Urinary bladder (tissue), 3 donors: ENCODE measurements at regions not wholly inside any gene's neighbourhood (a gene's known extent, or its start where the extent isn't known, plus 50 kb on each side); places are given as distances from the start of the nearest gene placed in this dataset.
"Not testable (repeated sequence)": the region's sequence is repeated elsewhere in the genome, so short reads cannot be mapped to it uniquely, and the experiment has no call there.

ENCODE experiments used
- DNase-seq: peaks from one replicate; pipeline ENCODE4 v3.0.0-alpha.2; 2015; ENCODE audit errors: extremely low spot score
- H3K27ac ChIP-seq: one replicate; pipeline ENCODE4 v1.5.1; 2013; ENCODE audit warnings: low read depth, mild to moderate bottlenecking, moderate library complexity
- H3K36me3 ChIP-seq: one replicate; pipeline ENCODE4 v1.6.1; 2013; ENCODE audit warnings: mild to moderate bottlenecking, moderate library complexity; ENCODE audit not compliant: insufficient read depth
- H3K4me1 ChIP-seq: one replicate; pipeline ENCODE4 v1.6.1; 2013; ENCODE audit warnings: mild to moderate bottlenecking, moderate library complexity; ENCODE audit not compliant: insufficient read depth
- H3K4me3 ChIP-seq: one replicate; pipeline ENCODE4 v1.5.1; 2013; ENCODE audit warnings: low read depth, low read length
- WGBS: extraction: QIAGEN DNeasy Blood & Tissue Kit; methylation state at CpG from one replicate; pipeline ENCODE4 v1.1.7; 2013; 5-methylcytosine and 5-hydroxymethylcytosine counted together
- donor health status: healthy with polysubstance abuse.
- donor health status: healthy.

DNA sequence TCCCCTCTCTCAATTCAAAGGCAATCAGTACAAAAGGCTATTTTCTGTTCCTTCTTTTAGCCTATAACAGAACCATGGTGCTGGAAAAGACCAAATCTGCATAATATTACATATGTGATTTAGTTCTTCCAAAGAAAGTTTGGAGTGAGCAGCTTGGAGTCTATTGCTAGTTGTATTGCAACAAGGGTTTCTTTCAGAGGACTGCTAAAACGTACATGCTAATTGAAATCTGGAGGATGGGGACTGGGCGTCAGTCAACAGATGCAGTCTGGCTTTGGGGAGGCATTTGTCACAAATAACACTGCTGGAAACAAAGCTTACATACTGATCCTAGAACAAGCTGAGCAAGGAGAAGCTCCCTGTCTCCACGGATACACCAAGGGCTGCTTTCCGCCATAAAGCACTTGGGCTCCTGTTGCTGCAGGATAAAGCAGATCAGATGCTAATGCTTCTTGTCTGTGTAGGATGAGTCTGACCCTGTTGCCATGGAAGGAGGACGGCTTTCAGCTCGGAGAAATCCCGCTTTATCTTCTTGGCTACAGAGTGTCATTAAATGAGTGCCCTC, 883.5 kb downstream of the SORCS1 start:
- Histone ChIP-seq H3K4me3 (no peak overlapping the region), H3K4me1 (no peaks in the 10 kb centered on the region), H3K27ac (no peak overlapping the region), H3K36me3 (no peaks in the 10 kb centered on the region)
- DNase-seq: no peak
- 45% methylated on average over 7 of the region's 7 CpGs for WGBS

DNA sequence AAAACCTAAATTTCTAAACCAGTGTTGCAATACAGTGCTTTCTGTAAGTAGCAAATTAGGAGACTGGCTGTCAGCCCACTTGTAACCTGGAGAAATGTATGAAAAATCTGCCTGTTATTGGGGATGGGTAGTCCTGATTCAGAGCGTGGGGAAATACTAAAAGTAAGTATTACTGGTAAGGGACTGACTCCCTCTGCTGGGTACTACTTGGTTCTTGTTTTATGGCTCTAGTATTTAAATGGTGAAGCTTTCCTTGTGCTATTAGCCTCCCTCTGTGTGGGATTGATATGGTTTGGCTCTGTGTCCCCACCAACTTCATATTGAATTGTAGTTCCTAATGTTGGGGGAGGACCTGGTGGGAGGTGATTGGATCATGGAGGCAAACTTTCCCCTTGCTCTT, 886.1 kb downstream of the SORCS1 start:
- no peak overlapping the region for H3K4me3 ChIP-seq
- H3K27ac ChIP-seq: no peak overlapping the region
- no peaks in the 10 kb centered on the region for H3K36me3 ChIP-seq
- WGBS: 71% methylated on average over 1 of the region's 1 CpG
- DNase-seq: no peak
- H3K4me1 ChIP-seq: no peaks in the 10 kb centered on the region

DNA sequence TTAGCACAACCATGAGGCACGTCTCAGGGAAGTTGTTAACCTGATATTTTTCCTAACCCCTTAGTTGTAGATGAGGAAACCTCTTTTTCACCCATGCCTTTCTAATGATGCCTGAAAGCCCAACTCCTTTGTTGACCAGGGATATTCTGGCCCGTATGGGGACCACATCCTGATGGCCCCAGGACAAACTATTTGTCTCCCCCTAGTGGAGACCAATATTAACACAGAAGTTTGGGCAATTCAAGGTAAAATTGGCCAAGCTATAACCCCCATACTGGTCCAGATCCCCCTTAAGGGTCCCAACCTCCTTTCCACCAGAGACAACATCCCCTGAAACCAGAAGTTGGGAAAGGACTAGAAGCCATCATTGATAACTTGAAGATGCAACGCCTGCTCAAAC, 893.3 kb downstream of the SORCS1 start:
- DNase-seq: no peak
- H3K36me3 ChIP-seq: no peaks in the 10 kb centered on the region
- WGBS: 81% methylated on average over 3 of the region's 3 CpGs
- H3K4me3 ChIP-seq: no peak overlapping the region
- no peak overlapping the region for H3K27ac ChIP-seq
- no peaks in the 10 kb centered on the region for H3K4me1 ChIP-seq

DNA sequence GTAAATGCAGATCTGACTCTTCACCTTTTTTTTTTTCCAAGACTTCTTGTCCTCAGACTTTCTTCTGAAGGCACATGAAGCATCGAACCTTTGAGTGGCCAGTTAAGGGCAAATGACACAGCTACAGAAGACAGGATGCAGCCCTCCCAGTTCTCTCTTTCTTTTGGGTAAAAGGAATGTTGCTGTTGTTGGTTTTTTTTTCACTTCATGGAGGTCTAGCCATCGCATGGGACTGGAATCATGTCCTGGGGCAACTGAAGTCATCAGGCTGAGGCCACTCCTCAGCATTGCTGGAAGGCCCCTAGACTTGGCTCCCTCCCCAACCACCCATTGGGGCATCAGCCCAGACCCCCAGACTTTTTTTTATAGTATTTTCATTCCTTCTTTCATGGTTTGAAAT, 896.5 kb downstream of the SORCS1 start:
- Histone ChIP-seq H3K4me3 (no peak overlapping the region), H3K27ac (no peak overlapping the region), H3K4me1 (no peaks in the 10 kb centered on the region), H3K36me3 (no peaks in the 10 kb centered on the region)
- no peak for DNase-seq
- 90% methylated on average over 2 of the region's 2 CpGs for WGBS

DNA sequence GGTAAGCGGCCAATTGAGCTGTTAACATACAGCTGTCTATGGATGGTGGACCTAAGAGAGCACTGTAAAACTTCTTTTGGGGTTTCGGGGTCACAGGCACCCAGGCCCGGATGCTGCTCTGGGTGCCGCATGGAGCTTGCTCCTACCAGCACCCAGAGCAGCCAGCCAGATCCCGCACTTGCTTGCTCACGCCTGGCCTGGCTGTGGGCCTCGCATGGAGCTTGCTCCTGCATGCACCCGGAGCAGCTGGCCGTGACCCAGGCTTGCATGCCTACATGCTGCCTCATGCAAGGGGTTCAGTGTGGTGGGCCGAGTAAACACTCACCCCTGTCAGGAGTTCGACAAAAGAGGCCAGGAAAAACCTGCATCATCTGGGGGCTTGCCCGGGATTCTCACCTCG, 896.9 kb downstream of the SORCS1 start:
- no peaks in the 10 kb centered on the region for H3K4me1 ChIP-seq
- H3K4me3 ChIP-seq: no peak overlapping the region
- no peak for DNase-seq
- no peak overlapping the region for H3K27ac ChIP-seq
- WGBS: 84% methylated on average over 13 of the region's 13 CpGs
- no peaks in the 10 kb centered on the region for H3K36me3 ChIP-seq

DNA sequence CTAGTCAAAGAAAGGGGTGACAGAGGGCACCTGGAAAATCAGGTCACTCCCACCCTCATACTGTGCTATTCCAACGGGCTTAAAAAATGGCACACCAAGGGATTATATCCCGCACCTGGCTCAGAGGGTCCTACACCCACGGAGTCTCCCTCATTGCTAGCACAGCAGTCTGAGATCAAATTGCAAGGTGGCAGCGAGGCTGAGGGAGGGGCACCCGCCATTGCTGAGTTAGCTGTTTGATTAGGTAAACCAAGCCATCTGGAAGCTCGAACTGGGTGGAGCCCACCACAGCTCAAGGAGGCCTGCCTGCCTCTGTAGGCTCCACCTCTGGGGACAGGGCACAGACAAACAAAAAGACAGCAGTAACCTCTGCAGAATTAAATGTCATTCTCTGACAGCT, 907.1 kb downstream of the SORCS1 start:
- H3K4me1 ChIP-seq, H3K4me3 ChIP-seq, H3K27ac ChIP-seq, DNase-seq, H3K36me3 ChIP-seq: not testable (repeated sequence)
- WGBS: 88% methylated on average over 6 of the region's 6 CpGs

DNA sequence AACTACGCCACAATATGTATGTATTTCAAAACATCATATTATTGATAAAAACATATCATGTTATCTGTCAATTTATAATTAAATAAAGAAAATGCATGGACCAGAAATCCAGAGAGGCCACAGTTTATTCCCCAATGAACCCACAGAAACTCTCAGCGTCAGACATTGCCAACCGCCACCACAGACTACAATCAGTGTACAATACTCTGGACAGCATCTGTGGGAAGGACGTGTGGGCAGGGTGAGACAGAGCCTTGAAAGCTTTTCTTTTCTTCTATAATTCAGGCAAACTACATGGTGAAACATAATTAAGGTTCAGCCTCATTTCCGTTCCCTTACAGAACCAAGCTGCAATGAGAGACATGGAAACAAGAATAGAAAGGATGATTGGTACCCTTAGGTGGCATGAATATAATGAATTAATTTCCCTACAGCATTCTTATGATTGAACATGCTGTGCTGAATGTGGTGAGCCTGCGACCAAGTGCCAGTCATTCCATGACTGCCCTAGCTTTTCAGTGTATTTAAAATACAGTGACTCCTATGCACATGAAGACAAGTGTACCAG, 909.3 kb downstream of the SORCS1 start:
- Histone ChIP-seq H3K4me3 (no peak overlapping the region), H3K36me3 (no peaks in the 10 kb centered on the region), H3K4me1 (no peaks in the 10 kb centered on the region), H3K27ac (no peak overlapping the region)
- WGBS: 73% methylated on average over 6 of the region's 6 CpGs
- no peak for DNase-seq

DNA sequence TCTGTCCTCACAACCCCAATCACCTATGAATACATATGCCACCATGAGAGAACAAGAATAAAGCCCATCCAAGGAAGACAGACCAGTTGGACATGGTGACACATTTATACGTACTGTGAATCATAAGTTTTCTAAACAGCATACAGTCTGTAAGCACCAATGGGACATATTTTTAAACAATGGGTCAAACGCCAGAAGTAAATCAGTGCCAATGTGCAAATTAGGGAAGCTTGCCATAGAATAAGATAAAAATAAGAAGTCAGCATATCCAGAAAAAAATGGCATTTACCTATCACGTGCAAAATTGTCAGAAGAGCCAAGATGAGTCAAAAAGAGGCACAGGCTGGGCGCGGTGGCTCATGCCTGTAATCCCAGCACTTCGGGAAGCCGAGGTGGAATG, 910.4 kb downstream of the SORCS1 start:
- no peak overlapping the region for H3K4me3 ChIP-seq
- no peak overlapping the region for H3K27ac ChIP-seq
- DNase-seq: no peak
- no peaks in the 10 kb centered on the region for H3K36me3 ChIP-seq
- no peaks in the 10 kb centered on the region for H3K4me1 ChIP-seq
- 71% methylated on average over 7 of the region's 7 CpGs for WGBS

DNA sequence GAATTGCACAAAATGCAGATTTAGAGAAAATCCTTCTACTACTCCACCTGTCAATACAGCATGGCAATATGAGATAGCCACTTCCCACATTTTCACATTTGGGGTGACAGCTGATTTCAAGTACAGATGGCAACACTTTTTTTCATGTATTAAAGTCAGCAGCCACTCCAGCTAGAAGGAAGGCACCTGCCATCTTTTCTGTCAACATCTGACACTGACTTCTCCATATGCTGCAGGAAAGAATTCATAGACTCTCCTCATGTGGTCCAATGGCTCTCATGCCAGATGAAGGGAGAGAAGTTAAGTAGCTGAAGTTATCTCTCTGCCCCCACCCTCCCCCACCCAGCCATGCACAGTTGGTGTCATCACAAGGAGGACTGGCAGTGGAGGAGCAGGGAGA, 912.0 kb downstream of the SORCS1 start:
- H3K27ac ChIP-seq: no peak overlapping the region
- H3K4me3 ChIP-seq: no peak overlapping the region
- DNase-seq: no peak
- no peaks in the 10 kb centered on the region for H3K4me1 ChIP-seq
- H3K36me3 ChIP-seq: no peaks in the 10 kb centered on the region

DNA sequence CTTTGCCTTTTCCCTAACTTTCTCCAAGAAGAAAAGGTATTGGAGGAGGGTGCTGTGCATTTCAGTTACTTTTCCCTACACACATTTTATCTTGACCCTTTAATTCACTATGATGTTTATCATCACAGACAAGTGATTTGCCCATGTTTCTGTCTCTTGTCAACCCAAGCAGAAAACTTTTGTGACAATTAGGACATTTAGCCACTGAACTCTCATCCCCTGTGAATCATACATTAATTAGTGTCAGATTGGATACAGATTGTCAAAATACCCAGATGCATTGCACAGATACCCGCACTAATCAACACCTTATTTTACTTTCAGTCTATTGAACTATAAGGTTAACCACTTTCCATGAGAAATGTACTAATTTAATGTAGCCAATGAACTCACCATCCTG, 912.9 kb downstream of the SORCS1 start:
- Histone ChIP-seq H3K4me1 (no peaks in the 10 kb centered on the region), H3K4me3 (no peak overlapping the region), H3K27ac (no peak overlapping the region), H3K36me3 (no peaks in the 10 kb centered on the region)
- no peak for DNase-seq
- whole genome bisulfite sequencing: 94% methylated on average over 1 of the region's 1 CpG

DNA sequence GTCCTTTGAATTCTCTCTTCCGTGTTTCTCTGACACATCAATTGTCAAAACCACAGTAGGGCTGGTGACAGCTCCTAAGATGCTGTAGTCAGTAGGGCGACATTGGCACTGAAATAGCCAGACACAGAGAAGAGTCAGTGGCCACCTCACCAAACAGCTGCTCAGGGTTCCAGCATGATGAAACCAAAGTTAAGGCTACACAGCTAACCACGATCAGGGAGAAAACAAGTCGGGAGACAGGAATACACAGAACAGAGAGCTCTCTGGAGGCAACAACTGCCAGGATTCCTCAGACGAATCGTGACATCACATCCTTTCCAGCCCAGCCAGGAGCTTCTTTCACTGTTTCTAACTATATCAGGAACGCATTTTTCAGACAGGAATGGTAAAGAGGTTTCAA, 922.2 kb downstream of the SORCS1 start:
- 69% methylated on average over 7 of the region's 7 CpGs for WGBS
- Histone ChIP-seq H3K36me3 (no peaks in the 10 kb centered on the region), H3K4me3 (no peak overlapping the region), H3K4me1 (no peaks in the 10 kb centered on the region), H3K27ac (no peak overlapping the region)
- no peak for DNase-seq

DNA sequence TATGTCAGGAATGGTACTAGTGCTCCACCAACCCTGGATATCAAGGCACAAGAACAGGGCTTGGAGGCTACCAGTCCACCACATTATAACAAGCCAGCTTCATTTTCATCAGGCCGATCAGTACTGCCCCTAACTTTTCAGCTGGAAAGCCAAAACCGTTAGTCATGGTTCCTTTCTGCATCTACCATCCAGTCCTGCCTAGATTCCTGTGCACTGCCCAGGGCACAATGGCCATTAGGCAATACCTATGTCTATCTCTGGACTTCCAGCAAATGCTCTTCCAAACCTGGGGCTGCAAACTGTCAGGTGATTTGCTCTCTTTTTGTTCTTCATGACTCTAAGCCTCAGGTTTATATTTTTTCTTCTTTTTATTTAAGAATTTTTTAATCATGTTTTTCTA, 937.7 kb downstream of the SORCS1 start:
- H3K4me1 ChIP-seq: no peaks in the 10 kb centered on the region
- 73% methylated on average over 2 of the region's 2 CpGs for WGBS

DNA sequence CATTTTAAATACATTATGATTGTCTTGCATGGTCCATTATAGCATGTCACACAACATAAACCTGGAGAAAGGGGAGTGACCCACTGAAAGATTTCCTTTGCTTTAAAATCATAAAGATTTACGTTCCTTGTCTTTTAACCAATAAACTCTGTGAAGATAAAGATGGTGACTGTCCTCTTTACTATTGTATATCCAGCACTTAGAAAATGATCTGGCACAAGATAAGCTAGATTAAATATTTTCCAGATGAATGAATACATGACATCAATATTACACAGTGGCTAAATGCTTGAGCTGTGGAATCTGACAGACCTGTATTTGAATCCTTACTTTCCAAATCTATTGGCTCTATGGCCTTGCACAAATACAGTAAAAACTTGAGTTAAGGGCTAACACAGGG, 938.4 kb downstream of the SORCS1 start:
- no peak overlapping the region for H3K4me3 ChIP-seq
- DNase-seq: no peak
- H3K27ac ChIP-seq: no peak overlapping the region
- WGBS: 54% methylated on average over 1 of the region's 1 CpG
- no peaks in the 10 kb centered on the region for H3K36me3 ChIP-seq
- H3K4me1 ChIP-seq: no peaks in the 10 kb centered on the region

More for the DNA sequence above, 937.7 kb downstream of the SORCS1 start:
- no peak overlapping the region for H3K27ac ChIP-seq
- no peak overlapping the region for H3K4me3 ChIP-seq
- H3K36me3 ChIP-seq: no peaks in the 10 kb centered on the region
- no peak for DNase-seq

DNA sequence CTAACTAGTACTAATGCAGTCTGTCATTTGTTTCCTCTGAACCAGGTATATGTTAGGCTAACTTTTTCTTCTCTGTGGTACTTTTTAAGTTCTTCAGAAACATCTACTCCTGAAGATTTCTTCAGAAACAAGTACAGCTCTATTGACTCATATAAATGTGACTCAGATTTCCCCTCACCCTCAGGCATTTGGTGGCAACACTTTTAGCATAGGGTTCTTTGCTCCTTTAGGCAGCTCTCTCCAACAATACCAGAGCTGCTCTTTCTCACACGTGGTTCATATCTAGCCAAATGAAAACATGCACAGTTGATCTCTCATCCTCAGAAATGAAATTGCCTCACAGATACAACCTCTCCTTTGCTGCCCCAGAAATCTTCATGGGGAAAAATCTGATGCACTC, 939.8 kb downstream of the SORCS1 start:
- H3K27ac ChIP-seq: no peak overlapping the region
- no peak for DNase-seq
- WGBS: 47% methylated on average over 1 of the region's 1 CpG

DNA sequence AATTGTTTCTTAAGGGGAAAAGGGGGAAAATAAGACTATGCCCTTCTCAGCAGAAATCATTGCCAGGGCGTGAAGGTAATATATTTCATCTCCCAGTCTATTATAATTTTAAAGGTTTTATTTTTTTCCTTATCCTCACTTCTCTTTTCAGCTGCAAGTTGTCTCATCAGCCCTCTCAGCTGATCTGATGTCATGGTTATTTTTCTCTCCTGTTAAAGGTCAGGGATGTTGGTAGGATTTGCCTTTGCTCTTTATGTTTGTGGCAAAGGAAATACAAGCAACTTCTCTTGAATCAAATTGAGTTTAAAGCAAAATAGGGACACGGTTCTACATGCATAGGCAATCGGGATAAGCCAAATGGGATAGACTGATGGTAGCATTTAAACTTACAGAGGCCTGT, 946.9 kb downstream of the SORCS1 start:
- H3K27ac ChIP-seq: no peak overlapping the region
- H3K36me3 ChIP-seq: no peaks in the 10 kb centered on the region
- WGBS: 63% methylated on average over 3 of the region's 3 CpGs
- no peak for DNase-seq
- H3K4me3 ChIP-seq: no peak overlapping the region
- H3K4me1 ChIP-seq: no peaks in the 10 kb centered on the region

More for the DNA sequence above, 939.8 kb downstream of the SORCS1 start:
- no peaks in the 10 kb centered on the region for H3K36me3 ChIP-seq
- no peaks in the 10 kb centered on the region for H3K4me1 ChIP-seq
- no peak overlapping the region for H3K4me3 ChIP-seq
